HCT116 (cell line): ENCODE measurements at regions not wholly inside any gene's neighbourhood (a gene's known extent, or its start where the extent isn't known, plus 50 kb on each side); places are given as distances from the start of the nearest gene placed in this dataset.

Experiments used
- ATAC-seq: fragments of 200-7000 bp; cut with Tn5 transposase; 2 replicates; pipeline ENCODE4 v1.9.1; 2020; ENCODE audit warnings: mild to moderate bottlenecking, moderate library complexity
- BruUV-seq: library from RNA; stranded (reverse); fragments of 400-500 nt; replicated peaks from 2 replicates; lab custom pipeline; 2021; lab: Mats Ljungman, UMichigan
- CTCF ChIA-PET: fragments of 300-600 bp; sonication (Branson Sonifier 250); formaldehyde crosslinking; loops from one replicate; lab custom pipeline; 2021; ENCODE audit warnings: antibody characterized with exemption; lab: Charles Lee
- POLR2A ChIA-PET: fragments of 300-600, 350-600 bp; sonication (Branson Sonifier 250); formaldehyde crosslinking; loops from one replicate; lab custom pipeline; 2021; ENCODE audit warnings: antibody characterized with exemption; lab: Charles Lee
- RAD21 ChIA-PET, 2 experiments: fragments of 300-600 bp; sonication (Branson Sonifier 250); formaldehyde crosslinking; loops; one replicate each; lab custom pipeline; 2023; ENCODE audit warnings: low total read pairs in 2 of 2; ENCODE audit not compliant: uncharacterized antibody in 2 of 2, unreplicated experiment in 2 of 2, low non-redundant PET in 1 of 2; lab: Charles Lee
- DNase-seq: peaks from one replicate; pipeline ENCODE4 v3.0.0-alpha.2; 2010; ENCODE audit warnings: low read depth, low spot score
- H2AFZ ChIP-seq: fragments of 200-600 bp; shearing (Covaris generic), sonication (generic); 2 replicates; pipeline ENCODE4 v1.6.1; 2017; ENCODE audit warnings: low read depth, mixed run types, mixed read lengths, antibody characterized with exemption, low read length; ENCODE audit not compliant: poor library complexity, severe bottlenecking
- H3K27ac ChIP-seq: 2 replicates; pipeline ENCODE4 v1.5.1; 2012; ENCODE audit warnings: low read depth, low read length
- H3K27me3 ChIP-seq: fragments of 200-600 bp; sonication (generic); 2 replicates; pipeline ENCODE4 v1.6.1; 2016; ENCODE audit warnings: mixed run types, low read length, mixed read lengths; ENCODE audit not compliant: insufficient read depth
- H3K36me3 ChIP-seq, 2 experiments: fragments of 200-500 bp in 1 of 2; fragments of 200-600 bp in 1 of 2; sonication (Bioruptor generic) in 1 of 2; sonication (generic) in 1 of 2; 2 replicates each; pipeline versions ENCODE4 v1.5.1 to v1.6.1; 2014 to 2016; ENCODE audit warnings: low read length in 2 of 2, inconsistent platforms in 1 of 2, mixed read lengths in 1 of 2, mixed run types in 1 of 2; ENCODE audit not compliant: insufficient read depth in 2 of 2, control insufficient read depth in 1 of 2
- H3K4me1 ChIP-seq, 2 experiments: fragments of 200-600 bp in 1 of 2; sonication (generic) in 1 of 2; 2 replicates each; pipeline versions ENCODE4 v1.5.1 to v1.6.1; 2012 to 2017; ENCODE audit warnings: low read length in 2 of 2, inconsistent platforms in 1 of 2, mild to moderate bottlenecking in 1 of 2, mixed read lengths in 1 of 2, mixed run types in 1 of 2, moderate library complexity in 1 of 2; ENCODE audit not compliant: insufficient read depth in 2 of 2, control insufficient read depth in 1 of 2
- H3K4me2 ChIP-seq: fragments of 200-600 bp; sonication (generic); 2 replicates; pipeline ENCODE4 v1.6.1; 2017; ENCODE audit warnings: mixed run types, low read length, mixed read lengths
- H3K4me3 ChIP-seq, 2 experiments: fragments of 200-600 bp in 1 of 2; sonication (generic) in 1 of 2; replicated peaks in 1 of 2; 2 replicates each; pipeline ENCODE4 v1.5.1; 2011 to 2016; ENCODE audit warnings: low read length in 2 of 2, control low read depth in 1 of 2, low read depth in 1 of 2, mild to moderate bottlenecking in 1 of 2, mixed read lengths in 1 of 2, mixed run types in 1 of 2
- H3K79me2 ChIP-seq: fragments of 200-600 bp; sonication (generic); 2 replicates; pipeline ENCODE4 v1.6.1; 2017; ENCODE audit warnings: mild to moderate bottlenecking, mixed run types, low read length, moderate library complexity, mixed read lengths; ENCODE audit not compliant: insufficient read depth
- H3K9ac ChIP-seq: fragments of 200-600 bp; sonication (generic); 2 replicates; pipeline ENCODE4 v1.6.1; 2016; ENCODE audit warnings: low read length, mixed read lengths
- H3K9me2 ChIP-seq: fragments of 200-600 bp; sonication (generic), shearing (Covaris generic); 2 replicates; pipeline ENCODE4 v1.6.1; 2017; ENCODE audit warnings: mixed run types, mild to moderate bottlenecking, moderate library complexity; ENCODE audit not compliant: insufficient read depth
- H3K9me3 ChIP-seq, 2 experiments: fragments of 200-500 bp in 1 of 2; fragments of 200-600 bp in 1 of 2; sonication (Bioruptor generic) in 1 of 2; sonication (generic) in 1 of 2; 2 replicates each; pipeline ENCODE4 v1.6.1; 2014 to 2017; ENCODE audit warnings: low read length in 2 of 2, mixed read lengths in 2 of 2, inconsistent platforms in 1 of 2, low read depth in 1 of 2, mild to moderate bottlenecking in 1 of 2, mixed run types in 1 of 2, moderate library complexity in 1 of 2; ENCODE audit not compliant: control insufficient read depth in 1 of 2, insufficient read depth in 1 of 2
- H4K20me1 ChIP-seq: fragments of 200-600 bp; sonication (generic), shearing (Covaris generic); 2 replicates; pipeline ENCODE4 v1.6.1; 2017; ENCODE audit warnings: mixed run types, mild to moderate bottlenecking, moderate library complexity; ENCODE audit not compliant: insufficient read depth
- ATF3 ChIP-seq: IDR thresholded peaks from 2 replicates; pipeline ENCODE4 v1.6.1; 2012
- CBX3 ChIP-seq: IDR thresholded peaks from 2 replicates; pipeline ENCODE4 v1.6.1; 2012; ENCODE audit warnings: low read depth
- CTCF ChIP-seq, 3 experiments: fragments of 200-600 bp in 1 of 3; sonication (generic) in 1 of 3; IDR thresholded peaks in 2 of 3; conservative IDR thresholded peaks in 1 of 3; 2 replicates each; pipeline ENCODE4 v1.5.1; 2012 to 2017; ENCODE audit warnings: low read depth in 2 of 3, low read length in 2 of 3, antibody characterized with exemption in 1 of 3, borderline replicate concordance in 1 of 3, control low read depth in 1 of 3, mild to moderate bottlenecking in 1 of 3, mixed read lengths in 1 of 3, mixed run types in 1 of 3, moderate library complexity in 1 of 3; ENCODE audit not compliant: insufficient read depth in 1 of 3
- ELF1 ChIP-seq: IDR thresholded peaks from 2 replicates; pipeline ENCODE4 v1.6.1; 2012; ENCODE audit warnings: low read depth, borderline replicate concordance
- FOSL1 ChIP-seq: IDR thresholded peaks from 2 replicates; pipeline ENCODE4 v1.6.1; 2012; ENCODE audit warnings: low read depth
- JUND ChIP-seq: IDR thresholded peaks from 2 replicates; pipeline ENCODE4 v1.6.1; 2012
- REST ChIP-seq: IDR thresholded peaks from 2 replicates; pipeline ENCODE4 v1.6.1; 2012; ENCODE audit warnings: low read depth
- SIN3A ChIP-seq: IDR thresholded peaks from 2 replicates; pipeline ENCODE4 v1.6.1; 2012; ENCODE audit warnings: low read depth
- SP1 ChIP-seq: IDR thresholded peaks from 2 replicates; pipeline ENCODE4 v1.6.1; 2012; ENCODE audit warnings: low read depth
- ZBTB33 ChIP-seq: IDR thresholded peaks from 2 replicates; pipeline ENCODE4 v1.6.1; 2011; ENCODE audit warnings: mild to moderate bottlenecking, low read length, moderate library complexity; ENCODE audit not compliant: insufficient replicate concordance; ENCODE audit errors: extremely low read depth
- ZNF274 ChIP-seq: fragments of 200-500 bp; sonication (Bioruptor generic); IDR thresholded peaks from 2 replicates; pipeline ENCODE4 v1.6.1; 2014; ENCODE audit warnings: mild to moderate bottlenecking, low read depth, low read length, inconsistent platforms
- intact Hi-C: fragments of 100-400 bp; cut with micrococcal nuclease; formaldehyde crosslinking; loops from 2 replicates; pipeline ENCODE4 v1.10.0; 2022

- TF ChIP-seq ZBTB33: no peak
- no peaks in the 10 kb centered on the region for H4K20me1 ChIP-seq
- H3K79me2 ChIP-seq: no peaks in the 10 kb centered on the region
- no peaks in the 10 kb centered on the region for H3K4me1 ChIP-seq
- CTCF ChIA-PET: no interaction called here
- no peak overlapping the region for H3K4me2 ChIP-seq
- RAD21 ChIA-PET: no interaction called here
- no TSS peak for BruUV-seq
- H3K4me3 ChIP-seq: no peak overlapping the region
- DNase-seq: no peak
- no peak overlapping the region for H3K9ac ChIP-seq
- intact Hi-C loops: no loop called here
- H3K9me3 ChIP-seq: no peaks in the 10 kb centered on the region
- no peak for ATAC-seq
- H3K36me3 ChIP-seq: no peaks in the 10 kb centered on the region
- H3K9me2 ChIP-seq: no peaks in the 10 kb centered on the region
- H3K27me3 ChIP-seq: no peaks in the 10 kb centered on the region
- no peak overlapping the region for H2AFZ ChIP-seq
- POLR2A ChIA-PET: no interaction called here
- no peak overlapping the region for H3K27ac ChIP-seq
Observed at GRCh38 chr2:187618813-187619212, 64.6 kb upstream of the TFPI start.

- no TSS peak for BruUV-seq
- Histone ChIP-seq H3K4me2 (no peak overlapping the region), H3K4me3 (no peak overlapping the region), H3K4me1 (no peaks in the 10 kb centered on the region), H3K27me3 (no peaks in the 10 kb centered on the region), H3K9me3 (no peaks in the 10 kb centered on the region), H3K36me3 (no peaks in the 10 kb centered on the region), H4K20me1 (no peaks in the 10 kb centered on the region), H2AFZ (no peak overlapping the region), H3K27ac (no peak overlapping the region), H3K79me2 (no peaks in the 10 kb centered on the region), H3K9me2 (peaks cover 3% of the 10 kb centered on the region; the same call in 1 of the 2 replicates), H3K9ac (no peak overlapping the region)
- POLR2A ChIA-PET: no interaction called here
- CTCF ChIA-PET: no interaction called here
- DNase-seq: no peak
- intact Hi-C loops: no loop called here
- ATAC-seq: no peak
- no peak for TF ChIP-seq FOSL1
- no peak for TF ChIP-seq CBX3
- no peak for TF ChIP-seq JUND
- TF ChIP-seq REST: no peak
- no peak for TF ChIP-seq SP1
- TF ChIP-seq SIN3A: no peak
- TF ChIP-seq ZNF274: no peak
- TF ChIP-seq CTCF (IDR thresholded peaks at IDR 0.05 in 2 of 3, conservative IDR thresholded peaks at IDR 0.05 in 1 of 3; ENCODE audit: borderline replicate concordance in 1 of 3, insufficient read depth in 1 of 3, low read depth in 2 of 3, low read length in 2 of 3): no peak
- no peak for TF ChIP-seq ATF3
- TF ChIP-seq ELF1: no peak
- RAD21 ChIA-PET: no interaction called here
Observed at GRCh38 chr2:187627153-187627552, 72.9 kb upstream of the TFPI start.
